ENCODE measurements at regions not wholly inside any gene's neighbourhood (a gene's known extent, or its start where the extent isn't known, plus 50 kb on each side); places are given as distances from the start of the nearest gene placed in this dataset.
A peak's percentile ranks its signal among the peaks of the same experiment; 100 is the strongest.

- TF ChIP-seq EZH2 (IDR thresholded peaks at IDR 0.05; ENCODE audit: insufficient read depth, poor library complexity, severe bottlenecking) (no peak), EZH2phosphoT487 (IDR thresholded peaks at IDR 0.05; ENCODE audit: insufficient read depth, low read depth) (no peak)
- in situ Hi-C loops (cut with MboI), result no loop called here
- no peak overlapping the region for H3K27ac ChIP-seq
- H2AFZ ChIP-seq, result no peak overlapping the region
- no peaks in the 10 kb centered on the region for H3K9me2 ChIP-seq (ENCODE audit: insufficient read depth)
- no peak overlapping the region for H3K9ac ChIP-seq
- no peaks in the 10 kb centered on the region for H3K79me2 ChIP-seq (ENCODE audit: insufficient read depth)
- DNase-seq, result no peak
- H3K27me3 ChIP-seq (replicated peaks; ENCODE audit: insufficient read depth), result no peaks in the 10 kb centered on the region
- 0% methylated on average over 1 of the region's 1 CpG for WGBS, 2 experiments (ENCODE audit: low coverage in 1 of 2, low lambda C conversion rate in 2 of 2, missing lambda C conversion rate in 2 of 2)
- H3K4me1 ChIP-seq (ENCODE audit: insufficient read depth), result no peaks in the 10 kb centered on the region
- no peaks in the 10 kb centered on the region for H4K20me1 ChIP-seq (ENCODE audit: insufficient read depth)
- no peak overlapping the region for H3K4me3 ChIP-seq
- no peaks in the 10 kb centered on the region for H3F3A ChIP-seq (ENCODE audit: insufficient read depth)
- no peaks in the 10 kb centered on the region for H3K36me3 ChIP-seq (ENCODE audit: low read depth)
- no peaks in the 10 kb centered on the region for H3K9me3 ChIP-seq (ENCODE audit: low read depth)
- H3K4me2 ChIP-seq (ENCODE audit: unreplicated experiment), result no peak overlapping the region
Observed at GRCh38 chr12:24116548-24116947, 167.1 kb upstream of the SOX5 start.

GRCh38 chr12:24113701-24114100 is 164.2 kb upstream of the SOX5 start:
- Histone ChIP-seq H3K9me2 (ENCODE audit: insufficient read depth) (no peaks in the 10 kb centered on the region), H3F3A (ENCODE audit: insufficient read depth) (0 out of 2 replicates have a peak, but pooled peaks cover 4% of the 10 kb centered on the region), H3K27ac (no peak overlapping the region), H4K20me1 (ENCODE audit: insufficient read depth) (no peaks in the 10 kb centered on the region), H3K9ac (no peak overlapping the region), H3K79me2 (ENCODE audit: insufficient read depth) (no peaks in the 10 kb centered on the region), H3K4me3 (no peak overlapping the region), H3K36me3 (ENCODE audit: low read depth) (no peaks in the 10 kb centered on the region), H3K4me2 (ENCODE audit: unreplicated experiment) (no peak overlapping the region), H3K9me3 (ENCODE audit: low read depth) (no peaks in the 10 kb centered on the region), H3K27me3 (replicated peaks; ENCODE audit: insufficient read depth) (no peaks in the 10 kb centered on the region), H3K4me1 (ENCODE audit: insufficient read depth) (no peaks in the 10 kb centered on the region; the same call in 1 of the 2 replicates), H2AFZ (no peak overlapping the region)
- WGBS, 2 experiments (ENCODE audit: low coverage in 1 of 2, low lambda C conversion rate in 2 of 2, missing lambda C conversion rate in 2 of 2), result 42 to 66% methylated on average over 2 of the region's 2 CpGs
- TF ChIP-seq EZH2phosphoT487 (IDR thresholded peaks at IDR 0.05; ENCODE audit: insufficient read depth, low read depth), result no peak
- TF ChIP-seq EZH2 (IDR thresholded peaks at IDR 0.05; ENCODE audit: insufficient read depth, poor library complexity, severe bottlenecking), result no peak
- no peak for DNase-seq
- in situ Hi-C loops (cut with MboI), result no loop called here

GRCh38 chr12:24111616-24112015 is 162.1 kb upstream of the SOX5 start:
- no peak overlapping the region for H3K4me3 ChIP-seq
- in situ Hi-C loops (cut with MboI), result no loop called here
- no peaks in the 10 kb centered on the region; the same call in 1 of the 2 replicates for H3K4me1 ChIP-seq (ENCODE audit: insufficient read depth)
- no peaks in the 10 kb centered on the region for H4K20me1 ChIP-seq (ENCODE audit: insufficient read depth)
- H3K9me3 ChIP-seq (ENCODE audit: low read depth), result no peaks in the 10 kb centered on the region
- no peaks in the 10 kb centered on the region for H3K36me3 ChIP-seq (ENCODE audit: low read depth)
- H2AFZ ChIP-seq, result no peak overlapping the region
- no peak for TF ChIP-seq EZH2phosphoT487 (IDR thresholded peaks at IDR 0.05; ENCODE audit: insufficient read depth, low read depth)
- 0 out of 2 replicates have a peak, but pooled peaks cover 4% of the 10 kb centered on the region for H3F3A ChIP-seq (ENCODE audit: insufficient read depth)
- no peaks in the 10 kb centered on the region for H3K79me2 ChIP-seq (ENCODE audit: insufficient read depth)
- H3K27me3 ChIP-seq (replicated peaks; ENCODE audit: insufficient read depth), result no peaks in the 10 kb centered on the region
- H3K4me2 ChIP-seq (ENCODE audit: unreplicated experiment), result no peak overlapping the region
- WGBS, 2 experiments (ENCODE audit: low coverage in 1 of 2, low lambda C conversion rate in 2 of 2, missing lambda C conversion rate in 2 of 2), result 25 to 30% methylated on average over 2 of the region's 2 CpGs
- DNase-seq, result peak; percentile 7
- no peaks in the 10 kb centered on the region for H3K9me2 ChIP-seq (ENCODE audit: insufficient read depth)
- H3K9ac ChIP-seq, result no peak overlapping the region
- no peak overlapping the region for H3K27ac ChIP-seq

- no peak overlapping the region for H2AFZ ChIP-seq
- H3K27me3 ChIP-seq (replicated peaks; ENCODE audit: insufficient read depth), result no peaks in the 10 kb centered on the region
- no peaks in the 10 kb centered on the region for H3K36me3 ChIP-seq (ENCODE audit: low read depth)
- H3K4me2 ChIP-seq (ENCODE audit: unreplicated experiment), result no peak overlapping the region
- no peaks in the 10 kb centered on the region for H3K9me2 ChIP-seq (ENCODE audit: insufficient read depth)
- DNase-seq, result peak; percentile 7
- H3K4me3 ChIP-seq, result no peak overlapping the region
- H4K20me1 ChIP-seq (ENCODE audit: insufficient read depth), result no peaks in the 10 kb centered on the region
- in situ Hi-C loops (cut with MboI), result no loop called here
- whole genome bisulfite sequencing, 2 experiments (ENCODE audit: low coverage in 1 of 2, low lambda C conversion rate in 2 of 2, missing lambda C conversion rate in 2 of 2), result 8 to 11% methylated on average over 1 of the region's 1 CpG
- H3K9ac ChIP-seq, result no peak overlapping the region
- H3K4me1 ChIP-seq (ENCODE audit: insufficient read depth), result no peaks in the 10 kb centered on the region; the same call in 1 of the 2 replicates
- no peaks in the 10 kb centered on the region for H3K79me2 ChIP-seq (ENCODE audit: insufficient read depth)
- H3K9me3 ChIP-seq (ENCODE audit: low read depth), result no peaks in the 10 kb centered on the region
- 0 out of 2 replicates have a peak, but pooled peaks cover 4% of the 10 kb centered on the region for H3F3A ChIP-seq (ENCODE audit: insufficient read depth)
- no peak for TF ChIP-seq EZH2 (IDR thresholded peaks at IDR 0.05; ENCODE audit: insufficient read depth, poor library complexity, severe bottlenecking)
- no peak for TF ChIP-seq EZH2phosphoT487 (IDR thresholded peaks at IDR 0.05; ENCODE audit: insufficient read depth, low read depth)
- no peak overlapping the region for H3K27ac ChIP-seq
Observed at GRCh38 chr12:24111086-24111485, 161.6 kb upstream of the SOX5 start.
